GM19328 (cell line): ENCODE measurements at regions not wholly inside any gene's neighbourhood (a gene's known extent, or its start where the extent isn't known, plus 50 kb on each side); places are given as distances from the start of the nearest gene placed in this dataset.
"Not testable (repeated sequence)": the region's sequence is repeated elsewhere in the genome, so short reads cannot be mapped to it uniquely, and the experiment has no call there.

ENCODE experiments used
- ATAC-seq: cut with Tn5 transposase; IDR thresholded peaks from one replicate; pipeline ENCODE4 v1.9.1; 2021; ENCODE audit warnings: mild to moderate bottlenecking, moderate library complexity; ENCODE audit not compliant: unreplicated experiment

DNA sequence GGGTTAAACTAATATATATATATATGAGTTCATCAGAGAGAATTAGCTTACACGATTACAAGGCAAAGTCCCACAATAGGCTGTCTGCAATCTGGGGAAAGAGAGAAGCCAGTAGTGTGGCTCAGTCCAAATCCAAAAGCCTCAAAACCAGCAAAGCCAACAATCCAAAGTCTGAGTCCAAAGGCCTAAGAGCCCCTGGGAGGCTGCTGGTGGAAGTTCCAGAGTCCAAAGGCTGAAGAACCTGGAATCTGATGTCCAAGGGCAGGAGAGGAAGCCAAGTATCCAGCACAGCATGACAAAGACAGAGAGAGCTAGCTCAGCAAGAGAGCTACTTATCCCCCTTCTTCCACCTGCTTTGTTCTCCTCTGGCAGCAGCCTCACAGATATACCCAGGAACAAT is 274.7 kb upstream of the ID4 start:
- ATAC-seq: no peak

DNA sequence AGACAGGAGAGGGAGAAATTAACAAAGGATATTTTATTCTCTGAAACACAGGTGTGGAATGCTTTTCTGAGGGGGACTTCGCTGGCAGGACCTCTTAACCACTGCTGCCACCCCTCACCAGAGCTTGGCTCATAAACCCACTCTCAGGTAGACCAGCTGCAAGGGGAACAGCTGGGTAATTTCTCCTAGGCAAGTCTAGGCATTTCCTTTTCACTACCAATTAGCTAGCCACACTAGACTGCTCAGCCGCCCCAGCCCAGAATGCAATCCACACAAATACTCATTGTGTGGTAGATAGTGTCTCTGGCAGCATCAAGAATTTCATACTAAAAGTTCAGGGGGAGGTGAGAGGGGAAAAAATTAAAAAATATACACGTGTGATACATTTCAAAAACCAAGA is 267.6 kb upstream of the ID4 start:
- ATAC-seq: no peak

DNA sequence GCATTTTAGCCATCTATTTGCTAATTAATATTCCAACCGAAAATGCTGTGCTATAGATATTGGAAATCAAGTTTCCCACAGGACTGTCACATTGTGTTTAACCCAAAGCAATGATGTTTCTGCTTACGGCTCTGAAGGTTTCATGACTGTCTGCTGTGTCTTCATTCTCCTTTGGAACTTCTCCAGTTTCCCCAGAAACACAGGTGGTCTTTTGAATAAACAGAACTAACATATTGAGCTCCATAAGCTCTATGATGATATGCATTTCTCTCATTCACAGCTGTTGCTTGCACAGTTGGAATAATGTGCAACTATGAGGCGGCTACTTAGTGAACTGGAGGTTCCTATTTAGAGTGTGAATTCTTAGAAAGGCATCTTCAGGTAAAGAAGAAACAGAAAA is 266.0 kb upstream of the ID4 start:
- no peak for ATAC-seq

DNA sequence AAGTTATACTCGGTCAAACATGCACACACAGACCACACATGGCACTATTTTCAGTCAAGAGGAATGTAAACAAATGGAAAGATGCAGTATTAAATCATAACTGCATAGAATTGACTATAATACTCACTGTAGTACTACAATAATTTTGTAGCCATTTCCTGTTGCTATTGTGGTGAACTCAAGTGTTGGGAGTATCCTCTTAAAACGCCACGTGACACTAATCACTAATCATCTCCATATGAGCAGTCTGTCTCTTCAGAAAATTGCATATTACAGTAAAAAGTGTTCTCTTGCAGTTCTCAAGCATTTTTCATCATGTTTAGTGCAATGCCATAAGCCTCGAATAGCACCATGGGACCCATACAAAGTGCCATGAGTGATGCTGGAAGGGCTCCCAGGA is 258.7 kb upstream of the ID4 start:
- ATAC-seq: no peak

DNA sequence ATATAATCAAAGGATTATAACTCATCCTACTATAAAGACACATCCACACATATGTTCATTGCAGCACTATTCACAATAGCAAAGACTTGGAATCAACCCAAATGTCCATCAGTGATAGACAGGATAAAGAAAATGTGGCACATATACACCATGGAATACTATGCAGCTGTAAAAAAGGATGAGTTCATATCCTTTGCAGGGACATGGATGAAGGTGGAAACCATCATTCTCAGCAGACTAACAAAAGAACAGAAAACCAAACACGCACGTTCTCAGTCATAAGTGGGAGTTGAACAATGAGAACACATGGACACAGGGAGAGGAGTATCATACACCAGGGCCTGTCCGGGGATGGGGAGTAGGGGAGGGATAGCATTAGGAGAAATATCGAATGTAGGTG is 253.0 kb upstream of the ID4 start:
- ATAC-seq: not testable (repeated sequence)

DNA sequence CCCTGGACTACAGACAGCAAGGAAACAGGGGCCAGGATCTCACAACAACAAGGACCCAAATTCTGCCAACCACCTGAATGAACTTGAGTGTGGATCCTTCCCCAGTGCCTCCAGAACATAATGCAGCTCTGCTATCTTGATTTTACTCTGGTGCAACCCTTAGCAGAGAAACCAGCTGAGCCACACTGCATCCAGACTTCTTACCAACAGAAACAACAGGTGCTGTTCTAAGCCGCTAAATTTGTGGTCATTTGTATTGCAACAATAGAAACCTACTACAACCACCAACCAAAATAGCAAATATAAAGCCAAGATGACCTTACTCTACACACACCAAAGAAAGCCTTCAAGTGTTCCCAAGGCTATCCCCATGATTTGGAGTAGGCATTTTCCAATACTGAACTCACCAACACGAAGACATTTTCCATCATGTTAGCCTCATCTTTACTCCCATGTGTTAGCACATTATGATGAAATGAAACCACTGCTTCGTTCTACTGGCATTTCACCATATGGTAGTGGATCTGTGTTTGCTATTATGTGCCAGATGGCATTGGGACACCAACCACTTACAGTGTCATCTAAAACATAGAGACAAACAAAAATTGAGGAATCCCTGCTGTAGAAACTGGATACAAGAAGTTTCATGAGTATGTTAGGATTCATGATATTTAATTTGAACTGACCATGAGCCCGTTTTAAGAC is 249.8 kb upstream of the ID4 start:
- no peak for ATAC-seq

DNA sequence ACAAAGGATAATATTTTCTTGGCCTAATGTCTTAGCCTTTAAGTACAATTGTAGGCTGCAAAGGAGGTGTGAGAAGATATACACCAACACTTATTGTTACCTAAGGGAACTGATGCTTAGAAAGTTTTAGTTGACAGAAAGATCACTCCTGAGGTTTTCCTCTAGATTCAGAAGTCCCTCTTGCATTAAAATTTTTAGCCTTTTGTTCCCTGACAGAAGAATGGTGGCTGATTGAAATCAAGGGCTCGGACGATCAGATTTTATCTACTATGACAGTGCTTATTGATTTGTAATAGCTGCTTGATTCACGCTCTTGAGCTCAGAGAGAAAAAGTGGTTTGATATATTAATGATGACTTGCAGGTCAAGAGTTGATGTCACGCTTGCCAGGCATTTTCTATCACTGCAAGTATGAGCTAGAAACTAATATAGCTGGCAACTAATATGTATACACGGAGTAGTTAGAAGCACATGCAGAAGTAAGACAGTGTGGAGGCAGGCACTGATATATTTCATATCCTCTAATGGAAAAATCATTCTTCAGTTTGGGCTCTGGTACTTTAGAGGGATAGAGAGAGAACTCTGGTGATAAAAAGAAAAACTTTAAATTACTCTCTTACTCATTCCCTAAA is 246.6 kb upstream of the ID4 start:
- no peak for ATAC-seq

DNA sequence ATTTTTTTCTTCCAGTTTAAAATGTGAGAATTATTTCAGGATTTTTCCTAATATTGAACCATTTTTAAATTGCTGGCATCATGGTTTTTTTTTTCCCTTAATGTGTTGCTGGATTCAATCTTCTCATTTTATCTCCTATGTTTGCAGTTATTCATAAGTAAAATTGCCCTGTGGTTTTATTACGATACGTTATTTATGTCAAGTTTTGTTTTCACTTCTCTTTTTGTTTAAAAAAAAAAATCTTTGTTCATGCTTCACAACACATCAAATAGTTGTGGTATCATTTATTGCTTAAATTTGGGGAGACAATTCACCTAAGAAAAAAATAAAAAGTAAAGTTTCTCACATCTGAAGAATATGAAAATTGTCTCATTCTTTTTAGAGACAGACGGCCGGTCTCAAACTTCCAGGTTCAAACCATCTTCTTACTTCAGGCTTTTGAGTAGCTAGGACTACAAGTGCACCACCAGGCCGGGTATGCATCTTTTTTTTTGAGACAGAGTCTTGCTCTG is 239.3 kb upstream of the ID4 start:
- no peak for ATAC-seq

DNA sequence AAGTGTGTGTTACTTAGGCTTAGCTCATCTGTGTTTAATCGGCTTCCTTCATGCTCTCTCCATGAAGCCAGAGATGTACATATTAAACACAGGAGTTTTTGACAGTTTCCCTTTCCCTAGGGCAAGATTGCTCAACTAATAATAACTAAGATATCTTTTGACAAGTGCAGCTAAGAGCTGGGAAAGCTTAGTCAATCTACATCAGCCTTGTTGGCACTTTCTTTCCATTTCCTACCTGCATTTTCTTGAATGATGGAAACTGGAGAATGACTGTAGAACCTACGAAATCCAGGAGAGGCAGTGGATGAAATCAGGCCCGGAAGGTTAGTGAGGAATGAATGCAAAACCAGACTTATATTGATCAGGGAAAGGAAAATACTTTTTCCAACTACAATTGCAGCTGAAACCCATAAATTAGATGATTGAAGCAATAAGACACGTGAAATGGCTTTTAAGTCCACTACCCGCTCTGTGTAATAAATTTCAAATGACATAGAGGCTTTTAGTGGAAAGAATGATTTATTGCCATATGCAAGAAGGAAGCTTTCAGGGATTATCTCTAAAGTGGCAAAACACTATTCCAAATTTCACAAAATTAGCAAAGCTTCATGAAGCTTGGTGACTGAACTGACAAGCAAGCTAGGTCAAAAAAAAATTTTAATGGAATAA is 237.2 kb upstream of the ID4 start:
- ATAC-seq: no peak

DNA sequence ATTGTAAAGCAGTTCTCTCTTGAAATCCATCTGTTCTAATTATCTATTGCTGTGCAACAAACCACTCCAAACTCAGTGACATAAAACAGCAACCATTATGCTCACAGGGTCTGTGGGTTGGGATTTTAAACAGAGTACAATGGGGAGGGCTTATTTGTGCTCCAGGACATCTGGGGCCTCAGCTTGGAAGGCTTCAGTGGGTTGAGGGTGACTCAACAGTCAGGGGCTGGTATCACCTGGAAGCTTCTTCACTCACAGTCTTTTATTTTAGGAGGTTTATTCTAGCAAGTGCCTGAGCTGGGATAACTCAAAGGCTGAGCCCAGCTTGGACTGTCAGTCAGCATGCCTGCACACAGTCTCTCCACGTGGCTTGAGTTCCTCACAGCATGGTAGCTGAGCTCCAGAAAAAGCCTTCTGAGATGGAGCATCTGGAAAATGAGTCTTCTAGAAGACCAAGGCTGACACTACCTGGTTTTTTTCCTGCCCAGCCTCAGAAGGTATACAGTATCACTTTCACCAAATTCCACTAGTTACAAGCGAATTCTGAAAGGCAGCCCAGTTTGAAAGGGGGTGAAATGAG is 234.6 kb upstream of the ID4 start:
- no peak for ATAC-seq

DNA sequence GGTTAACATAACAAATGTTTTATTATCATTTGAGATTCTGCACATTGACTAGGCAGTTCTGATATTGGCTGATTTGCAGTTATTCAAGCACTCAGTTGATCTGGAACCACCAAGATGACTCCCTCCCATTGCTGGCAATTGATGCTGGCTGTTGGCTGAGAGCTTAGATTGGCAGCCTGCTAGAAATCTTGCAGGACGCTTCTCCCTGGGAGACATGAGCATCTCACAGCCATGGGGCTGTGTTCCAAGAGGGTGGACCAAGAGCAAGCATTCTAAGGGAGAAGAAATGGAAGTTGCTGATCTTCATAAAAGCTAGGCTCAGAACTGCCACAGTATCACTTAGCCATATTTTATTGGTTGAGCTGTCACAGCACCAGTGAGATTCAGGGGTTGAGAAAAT is 233.4 kb upstream of the ID4 start:
- ATAC-seq: no peak

DNA sequence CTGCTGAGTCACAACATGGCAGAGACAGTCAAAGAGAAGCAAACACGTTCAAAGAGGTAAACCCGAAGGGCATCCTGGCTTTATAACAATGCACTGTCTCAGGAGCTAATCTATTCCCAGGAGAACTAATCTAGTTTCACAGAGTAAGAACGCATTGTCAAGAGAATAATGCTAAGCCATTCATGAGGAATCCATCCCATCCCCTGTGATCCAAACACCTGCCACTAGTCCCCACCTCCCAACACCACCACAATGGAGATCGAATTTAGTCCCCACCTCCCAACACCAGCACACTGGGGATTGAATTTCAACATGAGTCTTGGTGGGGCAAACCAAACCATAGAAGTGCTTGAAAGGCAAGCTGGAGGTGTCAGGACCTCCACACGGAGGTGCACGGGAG is 231.5 kb upstream of the ID4 start:
- no peak for ATAC-seq

DNA sequence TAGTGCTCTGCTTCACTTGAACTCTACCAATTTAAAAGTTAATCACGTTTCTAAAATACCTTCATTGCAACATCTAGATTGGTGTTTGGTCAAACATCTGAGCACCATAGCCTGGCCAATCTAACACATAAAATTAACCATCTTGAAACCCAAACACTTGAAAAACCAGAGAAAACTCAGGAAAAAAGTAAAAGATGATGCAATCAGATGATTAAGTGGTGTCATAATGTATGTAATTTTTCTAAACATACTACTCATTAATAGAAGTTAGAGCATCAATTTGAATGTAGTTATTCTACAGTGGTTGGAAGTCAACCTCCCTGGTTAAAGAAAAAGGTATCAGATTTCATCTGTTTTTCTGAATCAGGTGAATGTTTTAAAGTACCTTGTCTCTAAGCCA is 228.6 kb upstream of the ID4 start:
- no peak for ATAC-seq

DNA sequence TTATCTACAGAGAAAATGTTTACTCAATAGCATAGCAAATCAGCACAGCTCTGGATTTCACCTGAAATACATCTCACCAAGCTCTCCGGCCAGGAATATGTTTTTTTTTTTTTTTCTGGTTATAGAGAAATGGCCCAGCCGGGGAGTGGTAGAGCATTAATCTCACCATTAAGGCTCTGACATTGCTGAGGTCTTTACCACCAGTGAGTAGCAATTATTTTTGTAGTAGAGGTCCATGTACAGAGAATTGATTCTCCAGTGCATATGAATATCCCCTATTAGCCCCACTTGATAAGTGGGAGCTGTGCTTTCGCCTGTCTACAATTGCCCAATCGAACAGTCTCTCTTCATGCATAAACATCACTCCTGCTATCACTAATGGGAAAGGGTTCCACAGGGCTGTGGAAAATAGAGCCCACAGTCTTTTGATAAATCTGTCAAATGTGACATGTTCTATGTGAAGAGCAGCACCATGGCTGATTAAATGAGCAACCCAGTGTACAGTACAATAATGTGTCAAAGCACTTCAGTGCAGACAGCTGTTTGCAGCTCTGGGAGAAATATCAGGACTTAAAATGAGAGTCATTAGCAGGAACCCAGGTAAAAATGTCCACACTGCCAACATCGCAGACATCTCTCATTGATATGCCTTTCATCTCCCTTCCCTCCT is 227.1 kb upstream of the ID4 start:
- no peak for ATAC-seq

DNA sequence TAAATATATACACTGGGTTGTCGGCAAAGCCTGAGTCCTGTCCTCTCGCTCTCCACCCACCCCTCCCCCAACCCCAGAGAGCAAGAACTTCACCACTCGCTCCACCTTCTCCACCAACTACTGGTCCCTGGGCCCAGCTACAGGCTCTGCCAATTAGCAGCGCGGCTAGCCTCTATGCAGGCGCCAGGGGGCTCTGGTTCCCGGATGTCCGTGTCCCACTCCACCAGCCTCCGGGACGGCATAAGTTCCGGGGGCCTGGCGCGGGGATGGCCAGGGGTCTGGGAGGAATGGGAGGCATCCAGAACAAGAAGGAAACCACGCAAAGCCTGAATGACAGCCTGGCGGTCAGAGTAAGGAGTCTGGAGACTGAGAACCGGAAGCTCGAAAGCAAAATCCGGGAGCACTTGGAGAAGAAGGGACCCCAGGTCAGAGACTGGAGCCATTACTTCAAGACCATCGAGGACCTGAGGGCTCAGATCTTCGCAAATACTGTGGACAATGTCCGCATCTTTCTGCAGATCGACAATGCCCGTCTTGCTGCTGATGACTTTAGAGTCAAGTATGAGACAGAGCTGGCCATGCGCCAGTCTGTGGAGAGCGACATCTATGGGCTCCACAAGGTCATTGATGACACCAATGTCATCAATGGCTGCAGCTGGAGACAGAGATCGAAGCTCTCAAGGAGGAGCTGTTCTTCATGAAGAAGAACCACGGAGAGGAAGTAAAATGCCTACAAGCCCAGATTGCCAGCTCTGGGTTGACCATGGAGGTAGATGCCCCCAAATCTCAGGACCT is 224.3 kb upstream of the ID4 start:
- ATAC-seq: not testable (repeated sequence)

DNA sequence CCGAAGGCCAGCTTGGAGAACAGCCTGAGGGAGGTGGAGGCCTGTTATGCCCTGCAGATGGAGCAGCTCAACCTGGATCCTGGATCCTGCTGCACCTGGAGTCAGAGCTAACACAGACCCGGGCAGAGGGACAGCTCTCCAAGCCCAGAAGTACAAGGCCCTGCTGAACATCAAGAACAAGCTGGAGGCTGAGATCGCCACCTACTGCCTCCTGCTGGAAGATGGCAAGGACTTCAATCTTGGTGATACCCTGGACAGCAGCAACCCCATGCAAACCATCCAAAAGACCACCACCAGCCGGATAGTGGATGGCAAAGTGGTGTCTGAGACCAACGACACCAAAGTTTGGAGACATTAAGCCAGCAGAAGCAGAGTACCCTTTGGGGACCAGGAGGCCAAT is 223.5 kb upstream of the ID4 start:
- no peak for ATAC-seq

DNA sequence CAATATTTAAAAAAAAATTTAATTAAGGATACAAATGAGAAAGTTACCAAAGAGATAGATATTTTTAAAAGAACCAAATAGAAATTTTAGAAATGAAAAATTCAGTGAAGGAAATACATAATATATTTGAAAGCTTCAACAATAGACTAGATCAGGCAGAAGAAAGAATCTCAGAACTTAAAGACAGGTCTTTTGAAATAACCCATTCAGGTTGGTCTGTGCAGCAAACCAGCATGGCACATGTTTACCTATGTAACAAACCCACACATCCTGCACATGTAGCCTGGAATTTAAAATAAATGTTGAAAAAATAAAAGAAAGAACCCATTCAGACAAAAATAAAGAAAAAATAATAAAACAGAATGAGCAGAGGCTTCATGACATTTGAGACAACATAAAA is 221.1 kb upstream of the ID4 start:
- ATAC-seq: no peak

DNA sequence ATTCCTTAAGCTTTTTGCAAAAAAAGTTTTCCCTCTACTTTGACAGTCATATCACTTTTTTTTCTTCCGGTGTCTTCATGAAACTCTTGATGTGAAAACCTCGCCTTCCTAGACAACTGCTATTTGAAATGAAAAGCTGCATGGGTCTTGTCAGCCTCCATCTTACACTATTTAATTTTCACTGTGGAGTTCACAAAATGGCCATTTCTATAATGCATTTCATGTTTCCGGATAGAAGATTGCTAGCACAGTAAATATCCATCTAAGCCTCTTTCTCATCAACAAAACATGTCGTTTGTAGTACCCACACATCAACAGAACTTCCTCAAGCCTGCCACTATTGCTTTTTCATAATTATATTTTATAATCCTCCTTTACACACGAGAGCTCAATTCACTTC is 204.9 kb upstream of the ID4 start:
- ATAC-seq: no peak

DNA sequence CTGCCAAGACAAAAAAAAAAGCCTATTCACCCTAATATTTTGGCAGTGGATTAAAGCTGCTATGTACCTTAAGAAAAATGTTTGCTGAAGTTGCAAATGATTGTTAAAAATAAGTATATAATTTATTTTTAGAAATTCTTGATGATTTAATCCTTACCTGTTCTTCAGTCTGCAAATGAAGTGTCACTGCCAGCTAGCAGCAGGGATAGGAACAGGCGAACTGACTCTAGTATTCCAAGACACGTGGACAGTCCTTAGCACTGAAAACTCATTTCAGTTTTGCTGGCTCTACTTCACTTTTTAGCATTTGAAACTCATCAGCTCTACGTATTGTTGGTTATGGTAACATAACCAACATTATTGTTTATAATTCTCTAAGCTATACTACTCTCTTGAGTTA is 204.4 kb upstream of the ID4 start:
- ATAC-seq: no peak

DNA sequence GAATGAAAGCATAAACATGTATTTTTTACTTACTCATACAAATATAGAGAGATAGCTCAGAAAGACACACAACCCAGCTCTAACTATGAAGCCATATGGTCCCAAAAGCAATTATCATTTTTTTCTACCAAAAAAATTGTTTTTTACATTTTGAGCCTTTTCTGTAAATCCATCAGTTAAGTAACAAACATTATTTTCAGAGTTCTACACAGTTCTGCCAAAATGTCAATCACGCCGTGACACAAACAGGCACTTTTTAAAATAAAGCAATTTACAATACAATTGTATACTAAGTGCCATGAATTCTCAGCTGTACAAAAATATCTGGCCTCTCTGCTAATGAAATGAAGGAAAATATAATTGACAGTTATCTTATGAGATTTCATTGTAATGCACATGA is 201.4 kb upstream of the ID4 start:
- ATAC-seq: no peak

DNA sequence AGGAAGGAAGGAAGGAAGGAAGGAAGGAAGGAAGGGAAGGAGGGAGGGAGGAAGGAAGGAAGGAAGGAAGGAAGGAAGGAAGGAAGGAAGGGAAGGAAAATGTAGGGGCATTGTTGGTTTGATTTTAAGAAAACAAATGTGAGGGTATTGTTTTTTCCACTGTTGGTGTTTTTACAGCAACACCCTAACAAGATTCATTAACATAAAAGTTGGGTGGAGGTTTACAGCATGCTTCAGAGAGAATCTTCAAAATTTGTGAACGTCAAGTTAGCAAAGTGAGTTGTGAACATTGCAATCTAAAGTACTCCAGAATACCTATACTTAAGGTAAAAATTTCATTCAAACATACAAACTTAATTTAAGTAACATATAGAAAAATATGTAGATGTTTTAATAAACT is 200.2 kb upstream of the ID4 start:
- no peak for ATAC-seq
